CD14-positive monocyte (primary cell): ENCODE measurements at regions not wholly inside any gene's neighbourhood (a gene's known extent, or its start where the extent isn't known, plus 50 kb on each side); places are given as distances from the start of the nearest gene placed in this dataset.

ENCODE experiments used
- DNase-seq, 3 donors: peaks; one replicate each; pipeline ENCODE4 v3.0.0-alpha.2; 2011 to 2022
- H2AFZ ChIP-seq: 2 replicates; pipeline ENCODE4 v1.6.0; 2012; ENCODE audit warnings: mild to moderate bottlenecking, low read depth, low read length, inconsistent platforms; ENCODE audit not compliant: insufficient read depth, poor library complexity, severe bottlenecking
- H3K27ac ChIP-seq, 2 donors: 1 replicate in 1 of 2; 2 replicates in 1 of 2; pipeline ENCODE4 v1.5.1; 2012 to 2013; ENCODE audit warnings: low read length in 2 of 2, control low read depth in 1 of 2, inconsistent platforms in 1 of 2, low read depth in 1 of 2, mild to moderate bottlenecking in 1 of 2
- H3K27me3 ChIP-seq, 2 donors: one replicate each; pipeline versions ENCODE4 v1.6.0 to v1.6.1; 2011 to 2013; ENCODE audit warnings: low read length in 2 of 2; ENCODE audit not compliant: control insufficient read depth in 2 of 2, insufficient read depth in 2 of 2
- H3K36me3 ChIP-seq, 2 donors: replicated peaks in 1 of 2; 1 replicate in 1 of 2; 2 replicates in 1 of 2; pipeline versions ENCODE4 v1.5.1 to v1.6.1; 2012 to 2013; ENCODE audit warnings: low read length in 2 of 2, control low read depth in 1 of 2, inconsistent platforms in 1 of 2, mild to moderate bottlenecking in 1 of 2; ENCODE audit not compliant: insufficient read depth in 2 of 2, control insufficient read depth in 1 of 2
- H3K4me1 ChIP-seq, 2 donors: 1 replicate in 1 of 2; 2 replicates in 1 of 2; pipeline versions ENCODE4 v1.5.1 to v1.6.1; 2012 to 2013; ENCODE audit warnings: low read length in 2 of 2, control low read depth in 1 of 2, inconsistent platforms in 1 of 2, mild to moderate bottlenecking in 1 of 2, moderate library complexity in 1 of 2; ENCODE audit not compliant: insufficient read depth in 2 of 2, control insufficient read depth in 1 of 2
- H3K4me2 ChIP-seq: replicated peaks from 2 replicates; pipeline ENCODE3; 2012; ENCODE audit warnings: low read length, moderate library complexity, mild to moderate bottlenecking; ENCODE audit not compliant: poor library complexity, severe bottlenecking; ENCODE audit errors: extremely low read depth
- H3K4me3 ChIP-seq, 3 experiments: fragments of 200-600 bp in 1 of 3; sonication (generic) in 1 of 3; replicated peaks in 1 of 3; 1 replicate in 2 of 3; 2 replicates in 1 of 3; pipeline ENCODE4 v1.5.1; 2011 to 2013; ENCODE audit warnings: low read length in 3 of 3, mild to moderate bottlenecking in 3 of 3, control low read depth in 2 of 3, low read depth in 2 of 3, inconsistent platforms in 1 of 3, moderate library complexity in 1 of 3
- H3K79me2 ChIP-seq: 2 replicates; pipeline ENCODE4 v1.6.0; 2012; ENCODE audit warnings: mild to moderate bottlenecking, control low read depth, inconsistent platforms, low read length, moderate library complexity; ENCODE audit not compliant: insufficient read depth
- H3K9ac ChIP-seq: 2 replicates; pipeline ENCODE4 v1.6.0; 2017; ENCODE audit warnings: low read length, mild to moderate bottlenecking; ENCODE audit not compliant: insufficient read depth, poor library complexity, severe bottlenecking
- H3K9me3 ChIP-seq, 2 donors: replicated peaks in 1 of 2; 1 replicate in 1 of 2; 2 replicates in 1 of 2; pipeline versions ENCODE4 v1.5.1 to v1.6.1; 2012 to 2013; ENCODE audit warnings: low read length in 2 of 2, control low read depth in 1 of 2; ENCODE audit not compliant: control insufficient read depth in 1 of 2, insufficient read depth in 1 of 2
- H4K20me1 ChIP-seq: 2 replicates; pipeline ENCODE4 v1.6.0; 2012; ENCODE audit warnings: mild to moderate bottlenecking, low read length, control low read depth, moderate library complexity; ENCODE audit not compliant: insufficient read depth
- H3K27ac Mint-ChIP-seq, 7 donors: one replicate each; pipeline ENCODE4 v1.8.0; 2020; ENCODE audit warnings: mild to moderate bottlenecking in 7 of 7, mixed read lengths in 7 of 7, moderate library complexity in 6 of 7, inconsistent platforms in 2 of 7
- H3K27me3 Mint-ChIP-seq, 3 donors: one replicate each; pipeline ENCODE4 v1.8.0; 2021 to 2022; ENCODE audit warnings: low read depth in 3 of 3, mild to moderate bottlenecking in 3 of 3, mixed read lengths in 3 of 3, moderate library complexity in 3 of 3, inconsistent platforms in 1 of 3
- H3K36me3 Mint-ChIP-seq, 2 donors: one replicate each; pipeline ENCODE4 v1.8.0; 2020; ENCODE audit warnings: mixed read lengths in 2 of 2, inconsistent platforms in 1 of 2, mild to moderate bottlenecking in 1 of 2
- H3K4me1 Mint-ChIP-seq: one replicate; pipeline ENCODE4 v1.8.0; 2020; ENCODE audit warnings: mild to moderate bottlenecking, mixed read lengths
- H3K4me3 Mint-ChIP-seq, 2 donors: one replicate each; pipeline ENCODE4 v1.8.0; 2020; ENCODE audit warnings: mild to moderate bottlenecking in 2 of 2, mixed read lengths in 2 of 2, moderate library complexity in 1 of 2
- H3K9me3 Mint-ChIP-seq, 7 donors: one replicate each; pipeline ENCODE4 v1.8.0; 2020 to 2022; ENCODE audit warnings: mixed read lengths in 7 of 7, mild to moderate bottlenecking in 6 of 7, moderate library complexity in 6 of 7, inconsistent platforms in 2 of 7
- CTCF ChIP-seq: fragments of 200-600 bp; IDR thresholded peaks from one replicate; pipeline ENCODE4 v1.8.0; 2022; ENCODE audit warnings: antibody characterized with exemption, mild to moderate bottlenecking
- WGBS: methylation state at CpG from one replicate; pipeline ENCODE4 v1.1.5; 2013; ENCODE audit warnings: missing lambda C conversion rate; ENCODE audit not compliant: insufficient coverage; 5-methylcytosine and 5-hydroxymethylcytosine counted together
- intact Hi-C, 2 donors: fragments of 100-400 bp; cut with micrococcal nuclease; formaldehyde crosslinking; loops; one replicate each; pipeline versions ENCODE4 v1.15.0 to v1.15.1; 2023

- Mint-ChIP-seq H3K36me3 (no peaks in the 10 kb centered on the region), H3K27ac (peak overlapping the region in 1 of 7 donors; percentile 38), H3K4me1 (no peaks in the 10 kb centered on the region), H3K9me3 (peaks cover 0 to 1% (median 0%) of the 10 kb centered on the region in 7 donors), H3K4me3 (no peak overlapping the region), H3K27me3 (peaks cover under 1 to 13% (median 11%) of the 10 kb centered on the region in 3 donors)
- TF ChIP-seq CTCF, result no peak
- WGBS, result 85% methylated on average over 22 of the region's 23 CpGs
- Histone ChIP-seq H3K36me3 (no peaks in the 10 kb centered on the region), H3K27ac (no peak overlapping the region), H3K9me3 (no peaks in the 10 kb centered on the region), H3K4me3 (no peak overlapping the region), H4K20me1 (no peaks in the 10 kb centered on the region), H2AFZ (no peak overlapping the region), H3K4me1 (no peaks in the 10 kb centered on the region), H3K9ac (no peak overlapping the region), H3K27me3 (no peaks in the 10 kb centered on the region), H3K4me2 (no peak overlapping the region), H3K79me2 (no peaks in the 10 kb centered on the region)
- no peak for DNase-seq
- intact Hi-C loops, result no loop called here
Observed at GRCh38 chr17:79534851-79535727, 75.8 kb downstream of the RBFOX3 start.

GRCh38 chr17:79534111-79534510, 76.7 kb downstream of the RBFOX3 start:
- Histone ChIP-seq H4K20me1 (no peaks in the 10 kb centered on the region), H3K27ac (no peak overlapping the region), H3K4me3 (no peak overlapping the region), H3K79me2 (no peaks in the 10 kb centered on the region), H3K4me1 (no peaks in the 10 kb centered on the region), H2AFZ (no peak overlapping the region), H3K9ac (no peak overlapping the region), H3K9me3 (no peaks in the 10 kb centered on the region), H3K36me3 (no peaks in the 10 kb centered on the region), H3K4me2 (no peak overlapping the region), H3K27me3 (no peaks in the 10 kb centered on the region)
- H3K4me1 Mint-ChIP-seq, result no peaks in the 10 kb centered on the region
- 75% methylated on average over 5 of the region's 11 CpGs for WGBS
- peaks cover 0 to 1% (median 0%) of the 10 kb centered on the region in 7 donors for H3K9me3 Mint-ChIP-seq
- H3K36me3 Mint-ChIP-seq, result no peaks in the 10 kb centered on the region
- intact Hi-C loops, result no loop called here
- H3K4me3 Mint-ChIP-seq, result no peak overlapping the region
- H3K27ac Mint-ChIP-seq, result no peak overlapping the region
- no peak for TF ChIP-seq CTCF
- peaks cover 4 to 15% (median 15%) of the 10 kb centered on the region in 3 donors for H3K27me3 Mint-ChIP-seq
- no peak for DNase-seq
